H1 (cell line): ENCODE measurements at regions not wholly inside any gene's neighbourhood (a gene's known extent, or its start where the extent isn't known, plus 50 kb on each side); places are given as distances from the start of the nearest gene placed in this dataset.
A peak's percentile ranks its signal among the peaks of the same experiment; 100 is the strongest.

ENCODE experiments used
- CTCF ChIA-PET: fragments of 300-600 bp; sonication (Branson Sonifier 250); formaldehyde crosslinking; loops from one replicate; lab custom pipeline; 2021; ENCODE audit not compliant: partially characterized antibody; lab: Charles Lee
- POLR2A ChIA-PET: fragments of 300-600 bp; sonication (Branson Sonifier 250); formaldehyde crosslinking; loops from one replicate; lab custom pipeline; 2021; ENCODE audit warnings: inconsistent platforms; ENCODE audit not compliant: partially characterized antibody; lab: Charles Lee
- DNase-seq, 2 experiments: peaks; one replicate each; pipeline versions ENCODE4 v3.0.0 to v3.0.0-alpha.2; 2010 to 2022; ENCODE audit warnings: low spot score in 2 of 2, low read depth in 1 of 2, mixed read lengths in 1 of 2
- FAIRE-seq: peaks from 2 replicates; lab custom pipeline; 2011; peaks lifted over from hg19 to GRCh38; lab: Jason Lieb, UNC
- H2AFZ ChIP-seq: 2 replicates; pipeline ENCODE4 v1.8.1; 2012; ENCODE audit warnings: low read length, inconsistent platforms
- H2AK5ac ChIP-seq: 2 replicates; pipeline ENCODE4 v1.6.1; 2013; ENCODE audit warnings: low read depth, low read length
- H2BK120ac ChIP-seq: replicated peaks from 2 replicates; pipeline ENCODE3; 2013; ENCODE audit warnings: low read depth, low read length, inconsistent platforms
- H2BK12ac ChIP-seq: 2 replicates; pipeline ENCODE4 v1.6.1; 2013; ENCODE audit warnings: low read depth, low read length
- H2BK15ac ChIP-seq: 2 replicates; pipeline ENCODE4 v1.6.1; 2013; ENCODE audit warnings: low read length
- H2BK20ac ChIP-seq: 2 replicates; pipeline ENCODE4 v1.6.1; 2013; ENCODE audit warnings: low read length
- H2BK5ac ChIP-seq: 2 replicates; pipeline ENCODE4 v1.6.1; 2013; ENCODE audit warnings: low read depth, low read length
- H3K14ac ChIP-seq: 2 replicates; pipeline ENCODE4 v1.6.1; 2013; ENCODE audit warnings: inconsistent platforms; ENCODE audit not compliant: insufficient read length
- H3K18ac ChIP-seq: 2 replicates; pipeline ENCODE4 v1.6.1; 2013; ENCODE audit warnings: low read length; ENCODE audit errors: extremely low read depth
- H3K23ac ChIP-seq: 2 replicates; pipeline ENCODE4 v1.6.1; 2013; ENCODE audit warnings: inconsistent platforms; ENCODE audit not compliant: insufficient read length
- H3K23me2 ChIP-seq: 2 replicates; pipeline ENCODE4 v1.6.1; 2013; ENCODE audit warnings: low read depth, low read length
- H3K27ac ChIP-seq: 2 replicates; pipeline ENCODE4 v1.6.1; 2011; ENCODE audit warnings: low read depth, low read length, inconsistent platforms
- H3K27me3 ChIP-seq, 4 experiments: replicated peaks in 1 of 4; 1 replicate in 1 of 4; 2 replicates in 3 of 4; pipeline versions ENCODE4 v1.6.1 to v1.8.1; 2011 to 2013; ENCODE audit warnings: low read length in 3 of 4, mild to moderate bottlenecking in 3 of 4, inconsistent platforms in 2 of 4, mixed read lengths in 2 of 4, moderate library complexity in 1 of 4; ENCODE audit not compliant: control insufficient read depth in 3 of 4, insufficient read depth in 3 of 4; ENCODE audit errors: extremely low read depth in 1 of 4
- H3K36me3 ChIP-seq, 4 experiments: 2 replicates each; pipeline versions ENCODE4 v1.6.1 to v1.8.1; 2011 to 2013; ENCODE audit warnings: mild to moderate bottlenecking in 4 of 4, low read length in 3 of 4, moderate library complexity in 2 of 4, control low read depth in 1 of 4, inconsistent platforms in 1 of 4; ENCODE audit not compliant: insufficient read depth in 4 of 4, control insufficient read depth in 2 of 4
- H3K4ac ChIP-seq: replicated peaks from 2 replicates; pipeline ENCODE3; 2013; ENCODE audit warnings: low read length, low read depth, mixed read lengths, inconsistent platforms; ENCODE audit not compliant: insufficient read length
- H3K4me1 ChIP-seq, 4 experiments: replicated peaks in 1 of 4; 1 replicate in 1 of 4; 2 replicates in 3 of 4; pipeline versions ENCODE4 v1.6.1 to v1.8.1; 2011 to 2013; ENCODE audit warnings: low read length in 3 of 4, inconsistent platforms in 2 of 4, mixed read lengths in 1 of 4; ENCODE audit not compliant: insufficient read depth in 4 of 4, control insufficient read depth in 3 of 4
- H3K4me2 ChIP-seq, 2 experiments: 2 replicates each; pipeline versions ENCODE4 v1.6.1 to v1.8.1; 2011 to 2013; ENCODE audit warnings: low read depth in 2 of 2, low read length in 2 of 2, control low read depth in 1 of 2, inconsistent platforms in 1 of 2, mild to moderate bottlenecking in 1 of 2; ENCODE audit not compliant: insufficient read depth in 1 of 2
- H3K4me3 ChIP-seq, 4 experiments: fragments of 200-600, 300-600 bp in 1 of 4; sonication (generic), shearing (Covaris generic), sonication (Bioruptor Twin) in 1 of 4; 2 replicates each; pipeline versions ENCODE4 v1.5.1 to v1.8.1; 2011 to 2016; ENCODE audit warnings: low read length in 4 of 4, low read depth in 3 of 4, control low read depth in 2 of 4, inconsistent platforms in 2 of 4, mild to moderate bottlenecking in 2 of 4, mixed read lengths in 1 of 4, moderate library complexity in 1 of 4; ENCODE audit not compliant: insufficient read depth in 2 of 4; ENCODE audit errors: extremely low read depth in 1 of 4
- H3K56ac ChIP-seq: replicated peaks from 2 replicates; pipeline ENCODE3; 2013; ENCODE audit warnings: low read depth, mild to moderate bottlenecking, mixed read lengths, low read length, inconsistent platforms; ENCODE audit not compliant: insufficient read length
- H3K79me1 ChIP-seq: 2 replicates; pipeline ENCODE4 v1.6.1; 2013; ENCODE audit warnings: low read depth, low read length, control low read depth
- H3K79me2 ChIP-seq, 2 experiments: 2 replicates each; pipeline versions ENCODE4 v1.6.1 to v1.8.1; 2012 to 2013; ENCODE audit warnings: low read length in 2 of 2, mild to moderate bottlenecking in 2 of 2, inconsistent platforms in 1 of 2; ENCODE audit not compliant: insufficient read depth in 2 of 2, control insufficient read depth in 1 of 2
- H3K9ac ChIP-seq, 4 experiments: replicated peaks in 1 of 4; 1 replicate in 1 of 4; 2 replicates in 3 of 4; pipeline versions ENCODE4 v1.6.1 to v1.8.1; 2011 to 2013; ENCODE audit warnings: low read depth in 3 of 4, low read length in 3 of 4, control low read depth in 2 of 4, mild to moderate bottlenecking in 2 of 4, moderate library complexity in 2 of 4, inconsistent platforms in 1 of 4; ENCODE audit errors: extremely low read depth in 1 of 4
- H3K9me3 ChIP-seq, 2 experiments: 2 replicates each; pipeline versions ENCODE4 v1.6.1 to v1.8.1; 2012 to 2013; ENCODE audit warnings: mild to moderate bottlenecking in 2 of 2, moderate library complexity in 2 of 2, control low read depth in 1 of 2, inconsistent platforms in 1 of 2, low read depth in 1 of 2, low read length in 1 of 2, mixed read lengths in 1 of 2; ENCODE audit not compliant: insufficient read depth in 2 of 2
- H4K20me1 ChIP-seq, 2 experiments: replicated peaks in 1 of 2; 2 replicates each; pipeline versions ENCODE3 to v1.8.1; 2011 to 2013; ENCODE audit warnings: inconsistent platforms in 2 of 2, low read length in 2 of 2, mild to moderate bottlenecking in 1 of 2; ENCODE audit not compliant: insufficient read depth in 2 of 2, control insufficient read depth in 1 of 2
- H4K5ac ChIP-seq: 2 replicates; pipeline ENCODE4 v1.6.1; 2013; ENCODE audit warnings: low read length, low read depth, mixed read lengths, inconsistent platforms; ENCODE audit not compliant: insufficient read length
- H4K8ac ChIP-seq: 2 replicates; pipeline ENCODE4 v1.8.0; 2013; ENCODE audit warnings: mild to moderate bottlenecking, moderate library complexity, low read length, inconsistent platforms; ENCODE audit not compliant: insufficient read depth; ENCODE audit errors: extremely low read depth
- H4K91ac ChIP-seq: replicated peaks from 2 replicates; pipeline ENCODE3; 2013; ENCODE audit warnings: low read length, mixed read lengths, inconsistent platforms; ENCODE audit not compliant: insufficient read length
- JUN ChIP-seq: IDR thresholded peaks from 2 replicates; pipeline ENCODE4 v1.6.1; 2011; ENCODE audit warnings: low read depth, mild to moderate bottlenecking, improper control_type of control experiment, low read length
- WGBS, 2 experiments: shearing (Covaris generic) in 1 of 2; methylation state at CpG; one replicate each; pipeline versions ENCODE4 v1.1.6 to v1.1.7; 2013 to 2015; ENCODE audit warnings: low lambda C conversion rate in 2 of 2, mixed read lengths in 2 of 2, inconsistent platforms in 1 of 2, low coverage in 1 of 2, missing lambda C conversion rate in 1 of 2; ENCODE audit not compliant: insufficient replicate concordance in 2 of 2, insufficient coverage in 1 of 2, insufficient read length in 1 of 2; ENCODE audit errors: extremely low coverage in 1 of 2, missing lambda C conversion rate in 1 of 2; 5-methylcytosine and 5-hydroxymethylcytosine counted together

DNA sequence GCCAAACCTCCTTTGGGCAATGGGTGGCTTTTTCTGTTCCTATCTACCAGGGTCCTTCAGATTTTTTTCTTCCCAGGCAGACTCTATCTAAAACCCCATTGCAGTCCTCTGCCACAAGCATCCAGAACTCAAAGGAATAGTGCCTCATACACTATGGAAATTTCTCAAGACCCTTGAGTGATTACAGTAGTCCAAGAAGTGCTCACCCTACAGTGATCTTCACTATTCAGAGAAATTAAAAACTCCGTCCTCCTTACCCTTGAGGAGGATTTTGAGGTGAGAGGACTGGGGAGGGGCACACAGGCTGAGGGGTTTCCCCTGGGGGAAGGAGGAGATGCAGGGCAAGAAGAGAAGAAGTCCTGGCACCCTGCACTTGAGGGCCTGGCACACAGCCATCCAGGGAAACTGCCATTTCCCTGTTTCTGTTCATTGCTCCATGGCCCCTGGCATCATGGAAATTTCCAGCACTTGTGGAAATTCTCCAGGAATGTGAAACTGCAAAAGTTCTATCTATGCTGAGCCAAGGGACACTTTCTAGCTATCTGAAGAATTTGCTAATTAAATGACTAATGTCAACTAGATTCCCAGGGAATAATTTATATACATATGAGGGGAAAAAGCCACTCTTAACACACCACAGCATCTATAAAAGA, 102.5 kb upstream of the ATP1B1 start:
- Histone ChIP-seq H4K91ac (no peak overlapping the region), H3K79me2 (no peaks in the 10 kb centered on the region), H2BK120ac (no peak overlapping the region), H3K4me3 (no peak overlapping the region), H4K20me1 (no peaks in the 10 kb centered on the region), H3K18ac (no peak overlapping the region), H3K4me2 (no peak overlapping the region), H3K9ac (no peak overlapping the region), H4K5ac (no peak overlapping the region), H3K56ac (no peak overlapping the region), H3K9me3 (no peaks in the 10 kb centered on the region), H4K8ac (no peak overlapping the region), H3K27ac (no peak overlapping the region), H3K14ac (no peak overlapping the region), H3K23me2 (no peaks in the 10 kb centered on the region), H2BK20ac (no peak overlapping the region), H2AFZ (0 out of 2 replicates have a peak overlapping the region, but pooled peaks have one; percentile 9), H3K23ac (no peak overlapping the region), H2BK12ac (no peak overlapping the region), H2BK5ac (no peak overlapping the region), H3K4ac (no peak overlapping the region), H3K79me1 (no peaks in the 10 kb centered on the region), H2AK5ac (no peak overlapping the region), H3K36me3 (no peaks in the 10 kb centered on the region), H3K4me1 (no peaks in the 10 kb centered on the region), H2BK15ac (no peak overlapping the region), H3K27me3 (no peaks in the 10 kb centered on the region)
- DNase-seq (no peak), FAIRE-seq (no peak)
- no peak for TF ChIP-seq JUN
- ChIA-PET POLR2A (interaction anchor here (1.0 kb wide), 1 partner anchor 104 kb away, joined by 5 read pairs; no protein-coding TSS in a partner anchor), CTCF (interaction anchor here (0.7 to 1.0 kb wide), 2 partner anchors 11 to 41 kb away, joined by 3 to 4 read pairs; no protein-coding TSS in a partner anchor)
- WGBS, 2 experiments: 93% methylated on average over 1 of the region's 1 CpG; no CpG with 5 or more reads in 1 of the 2 experiments
